HG03159 (cell line): ENCODE measurements at regions not wholly inside any gene's neighbourhood (a gene's known extent, or its start where the extent isn't known, plus 50 kb on each side); places are given as distances from the start of the nearest gene placed in this dataset.

Experiments used
- ATAC-seq: cut with Tn5 transposase; IDR thresholded peaks from one replicate; pipeline ENCODE4 v1.9.1; 2021; ENCODE audit warnings: mild to moderate bottlenecking, moderate library complexity; ENCODE audit not compliant: unreplicated experiment

DNA sequence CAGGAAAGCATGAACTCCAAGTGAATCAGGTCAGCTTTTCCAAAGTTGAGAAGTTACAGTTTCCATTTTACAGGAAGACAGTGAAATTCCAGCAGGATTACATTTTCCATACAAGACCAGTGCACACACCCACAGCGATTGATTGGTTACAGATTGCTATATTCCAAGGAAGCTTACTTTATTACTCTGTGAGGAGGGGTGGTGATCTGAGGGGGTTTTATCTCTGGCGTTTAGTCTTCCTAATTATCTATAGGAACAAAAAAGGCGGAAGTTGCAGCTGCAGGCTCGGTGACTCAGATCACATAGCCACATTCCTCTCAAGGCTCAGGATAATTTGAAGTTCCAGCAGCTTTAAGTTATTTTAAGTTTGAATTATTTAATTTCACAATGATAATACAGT is 450.4 kb upstream of the NMUR2 start:
- no peak for ATAC-seq

- no peak for ATAC-seq
These were observed 456.2 kb upstream of the NMUR2 start for GRCh38 chr5:152861231-152861630.

DNA sequence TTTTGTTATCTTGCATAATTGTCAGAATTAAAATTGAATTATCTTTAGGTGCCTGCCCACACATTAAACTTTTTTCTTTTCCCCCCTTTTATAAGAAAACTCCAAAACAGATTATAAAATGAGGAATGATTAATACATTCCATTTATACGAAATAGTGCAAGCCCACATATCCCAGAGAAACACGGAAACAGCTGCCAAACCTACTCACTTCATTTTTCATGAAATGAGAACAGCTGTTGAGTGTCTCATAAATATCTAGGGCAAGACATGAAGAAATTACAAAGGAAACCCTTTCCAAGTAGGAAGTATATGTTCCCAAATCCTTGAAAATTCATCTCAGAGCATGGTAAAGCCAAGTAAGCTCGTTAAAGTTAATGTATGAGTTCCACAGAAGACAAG is 459.4 kb upstream of the NMUR2 start:
- ATAC-seq, result no peak

GRCh38 chr5:152864991-152865390 is 459.9 kb upstream of the NMUR2 start:
- ATAC-seq, result no peak

GRCh38 chr5:152869971-152870370 is 464.9 kb upstream of the NMUR2 start:
- no peak for ATAC-seq

GRCh38 chr5:152882621-152883020 is 477.5 kb upstream of the NMUR2 start:
- ATAC-seq, result no peak

DNA sequence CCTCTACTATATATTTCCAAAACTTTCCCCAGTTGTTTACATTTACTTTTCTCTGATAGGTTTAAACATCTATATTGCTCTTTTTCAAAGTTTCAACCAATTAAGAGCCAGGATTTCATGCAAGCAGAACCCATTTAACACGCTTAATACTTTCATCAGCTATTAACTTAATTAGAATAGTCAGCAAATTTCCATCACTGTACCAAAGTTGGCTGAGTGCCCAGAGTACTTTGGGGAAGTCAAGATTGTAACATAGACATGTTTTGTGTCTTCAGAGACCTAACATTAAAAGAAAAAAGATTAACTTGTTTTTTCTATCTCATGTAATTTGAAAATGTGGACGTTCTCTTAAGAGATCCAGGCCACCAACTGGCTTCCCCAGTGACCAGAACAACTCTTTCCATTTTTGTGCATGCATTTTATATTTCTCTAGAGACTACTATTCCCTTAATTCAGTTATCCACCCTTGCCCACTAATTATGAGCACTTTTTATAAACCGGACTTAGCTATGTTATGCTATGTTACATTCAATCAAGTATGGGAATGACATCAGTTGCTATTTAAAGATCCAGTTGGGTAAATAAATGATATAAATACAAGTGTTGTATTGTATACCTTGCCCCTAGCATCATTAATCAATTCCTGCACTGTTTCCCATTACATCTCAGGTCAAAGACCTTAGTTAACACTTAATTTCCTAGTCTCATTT is 478.1 kb upstream of the NMUR2 start:
- no peak for ATAC-seq

DNA sequence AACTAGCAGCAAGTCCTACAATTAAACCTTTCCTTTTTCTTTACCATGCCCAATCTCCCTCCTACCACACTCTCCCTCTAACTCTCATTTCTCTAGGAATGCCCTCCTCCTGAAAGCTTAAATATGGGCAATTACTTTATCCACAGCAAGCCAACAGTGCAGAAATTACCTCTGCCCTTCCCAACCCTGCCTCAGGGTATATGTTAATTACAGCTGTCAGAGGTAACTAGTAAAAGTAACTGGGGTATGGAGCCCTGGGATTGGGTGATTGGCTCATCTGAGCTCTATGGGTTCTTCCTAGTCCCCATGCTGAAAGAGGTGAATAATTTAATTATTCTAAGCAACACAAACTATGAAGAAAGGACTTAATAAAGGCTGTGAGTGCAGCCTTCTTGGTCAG is 478.9 kb upstream of the NMUR2 start:
- no peak for ATAC-seq

DNA sequence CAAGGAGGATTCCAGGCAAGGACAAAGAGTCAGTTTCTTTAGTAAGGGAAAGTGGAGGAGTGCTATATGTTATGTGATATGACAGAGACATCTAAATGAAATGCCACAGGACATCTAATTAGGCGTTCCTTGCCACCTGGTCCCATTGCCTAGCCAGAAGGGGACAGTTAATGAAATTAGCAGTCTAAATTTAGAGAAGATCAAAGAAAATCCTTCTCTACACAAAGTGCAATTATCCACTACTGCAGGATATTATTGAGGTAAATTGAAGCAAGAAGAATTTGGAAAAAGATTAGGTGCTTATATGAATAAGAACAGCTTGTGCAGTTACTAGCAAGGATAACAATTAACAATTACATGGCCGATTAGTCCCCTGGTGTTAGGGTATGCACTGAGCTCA is 495.3 kb upstream of the NMUR2 start:
- ATAC-seq, result no peak

DNA sequence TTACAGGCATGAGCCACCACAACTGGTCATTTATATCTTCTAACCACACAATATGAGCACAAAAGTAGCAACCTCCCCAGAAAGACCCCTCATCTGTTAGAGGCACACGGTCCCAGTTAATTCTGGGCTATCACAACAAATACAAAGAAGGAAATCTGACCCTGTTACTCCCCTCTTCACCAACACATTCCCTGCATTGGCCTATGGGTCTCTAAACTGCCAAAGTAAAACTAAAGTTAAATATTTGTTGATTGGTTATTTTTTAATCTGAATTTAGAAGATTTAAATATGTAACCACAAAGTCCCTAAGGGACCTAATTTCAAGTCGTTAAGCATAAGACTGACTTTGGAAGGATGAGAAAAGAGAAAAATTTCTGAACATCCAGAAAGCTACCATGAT is 496.7 kb upstream of the NMUR2 start:
- ATAC-seq, result no peak

DNA sequence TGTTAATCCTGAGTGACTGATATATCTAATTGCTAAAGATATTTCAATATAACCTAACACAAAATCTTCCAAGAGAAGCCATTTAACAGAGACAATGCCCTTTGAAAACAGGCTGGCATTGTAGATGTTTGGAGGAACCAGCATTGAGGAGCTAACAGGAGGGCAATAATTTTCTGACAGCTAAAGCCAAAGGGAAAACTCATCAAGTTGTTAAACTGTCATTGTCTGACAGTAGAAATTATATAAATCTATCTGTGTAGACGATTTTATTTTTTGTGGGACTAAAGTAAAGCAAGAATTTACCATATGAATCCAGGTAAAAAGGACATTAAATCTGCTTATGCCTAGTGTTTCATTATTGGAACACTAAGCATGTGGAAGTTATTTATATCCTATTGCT is 500.2 kb upstream of the NMUR2 start:
- no peak for ATAC-seq

DNA sequence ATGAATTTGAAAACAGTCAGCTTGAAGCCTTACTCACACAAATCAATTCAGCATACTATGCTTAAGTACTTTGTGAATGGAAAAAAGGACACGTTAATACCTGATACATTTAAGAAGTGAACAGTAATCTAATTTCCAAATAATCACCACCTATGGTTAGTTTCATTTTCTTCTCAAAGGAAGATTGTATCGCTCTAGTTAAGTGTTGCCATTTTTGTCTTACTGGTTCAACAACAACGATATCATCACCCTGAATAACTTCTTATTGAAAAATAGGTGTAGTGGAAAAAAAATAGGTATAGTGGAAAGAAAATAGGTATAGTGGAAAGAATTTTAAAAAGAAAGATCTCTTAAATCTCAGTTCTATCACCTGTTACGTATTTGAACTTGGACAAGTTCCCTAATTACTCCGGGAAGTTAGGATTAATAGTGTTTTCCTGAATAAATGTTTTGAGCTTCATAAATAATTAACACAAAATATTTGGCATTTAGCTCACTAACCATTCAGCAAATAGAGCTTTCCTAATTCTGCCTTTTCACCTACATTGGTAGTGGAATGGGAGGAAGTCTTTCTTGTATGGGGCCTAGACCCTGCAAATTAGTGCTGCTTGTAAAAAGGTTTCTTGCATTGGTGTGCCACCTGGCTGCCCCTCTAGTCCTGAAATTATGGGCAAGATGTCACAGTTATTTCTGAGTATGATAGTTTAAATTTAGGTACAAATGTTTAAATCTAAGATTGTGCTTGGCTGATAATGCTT is 502.6 kb upstream of the NMUR2 start:
- ATAC-seq, result no peak

- no peak for ATAC-seq
These were observed 507.8 kb upstream of the NMUR2 start for GRCh38 chr5:152912924-152913323.

- no peak for ATAC-seq
These were observed 527.5 kb upstream of the NMUR2 start for GRCh38 chr5:152932621-152933020.

DNA sequence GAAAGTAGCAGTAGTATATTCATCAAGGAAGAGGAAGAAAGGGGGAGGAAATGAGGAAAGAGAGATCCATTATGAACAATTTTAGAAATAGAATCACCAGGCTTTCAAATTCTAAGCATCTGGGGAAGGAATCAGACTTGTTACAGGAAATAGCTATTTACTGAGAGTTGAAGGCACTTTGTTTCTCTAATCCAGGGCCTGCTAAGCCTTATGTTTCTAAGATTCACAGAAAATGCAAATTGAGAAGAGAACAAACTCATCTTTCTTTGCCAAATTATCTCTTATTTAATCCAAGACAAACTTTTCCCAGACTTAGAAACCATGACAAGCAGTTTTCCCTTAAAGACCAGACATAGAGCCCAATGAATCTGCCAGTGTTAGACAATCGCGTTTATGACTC is 528.0 kb upstream of the NMUR2 start:
- ATAC-seq, result no peak

GRCh38 chr5:152938630-152939029 is 533.6 kb upstream of the NMUR2 start:
- no peak for ATAC-seq

DNA sequence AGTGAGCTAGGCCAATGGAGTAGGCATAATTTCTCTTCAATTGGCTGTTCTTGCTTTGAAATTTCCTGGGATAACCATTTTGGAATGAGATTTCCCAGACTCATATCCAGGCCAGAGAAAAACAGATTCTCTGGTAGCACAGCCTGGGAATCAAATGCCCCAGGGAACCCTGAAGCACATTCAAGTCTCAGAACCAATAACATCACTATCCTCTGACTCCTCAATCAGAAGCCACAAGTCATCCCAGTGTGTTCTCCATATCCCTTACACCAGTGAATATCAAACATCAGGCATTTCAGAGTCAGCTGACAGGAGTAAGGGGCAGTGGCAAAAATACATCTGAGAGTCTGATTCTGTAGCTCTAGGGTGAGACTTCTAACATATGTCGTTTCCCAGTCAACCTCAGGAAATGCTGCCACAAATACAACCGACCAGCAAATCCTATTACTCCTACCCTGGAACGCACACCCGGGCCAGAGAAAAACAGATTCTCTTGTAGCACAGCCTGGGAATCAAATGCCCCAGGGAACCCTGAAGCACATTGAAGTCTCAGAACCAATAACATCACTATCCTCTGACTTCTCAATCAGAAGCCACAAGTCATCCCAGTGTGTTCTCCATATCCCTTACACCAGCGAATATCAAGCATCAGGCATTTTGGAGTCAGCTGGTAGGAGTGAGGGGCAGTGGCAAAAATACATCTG is 537.7 kb upstream of the NMUR2 start:
- ATAC-seq, result no peak

DNA sequence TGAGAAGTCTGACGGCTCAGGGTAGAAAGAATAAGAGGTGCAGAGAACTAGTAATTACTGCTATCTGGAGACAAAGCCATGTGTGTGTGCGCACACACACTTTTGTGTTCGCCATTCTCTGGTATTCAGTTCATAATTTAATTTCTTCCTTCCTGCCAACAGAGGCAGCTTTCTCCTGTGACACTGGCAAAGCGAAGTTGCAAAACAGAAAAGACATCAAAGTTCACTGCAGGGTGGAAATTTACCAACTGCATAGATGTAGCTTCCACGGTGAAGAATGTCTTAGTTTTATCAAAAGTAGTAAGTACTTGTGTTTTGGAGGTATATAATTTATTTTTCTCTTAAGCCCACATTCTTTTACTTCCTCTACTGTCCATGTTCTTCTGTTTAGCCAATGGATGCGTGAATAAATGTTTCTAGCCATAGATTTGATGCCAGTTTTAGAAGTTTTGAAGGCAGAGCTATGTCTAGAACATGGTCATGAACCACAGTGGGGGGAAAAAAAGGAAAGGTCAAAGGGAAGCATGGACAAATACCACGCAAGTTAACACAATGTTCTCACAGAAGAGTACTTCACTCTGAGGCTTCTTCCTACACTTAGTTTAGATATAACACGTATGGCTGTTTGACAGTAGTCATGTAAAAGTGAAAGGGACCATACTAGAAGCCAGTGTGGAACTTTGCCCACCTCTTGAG is 536.5 kb upstream of the GRIA1 start:
- ATAC-seq, result no peak

DNA sequence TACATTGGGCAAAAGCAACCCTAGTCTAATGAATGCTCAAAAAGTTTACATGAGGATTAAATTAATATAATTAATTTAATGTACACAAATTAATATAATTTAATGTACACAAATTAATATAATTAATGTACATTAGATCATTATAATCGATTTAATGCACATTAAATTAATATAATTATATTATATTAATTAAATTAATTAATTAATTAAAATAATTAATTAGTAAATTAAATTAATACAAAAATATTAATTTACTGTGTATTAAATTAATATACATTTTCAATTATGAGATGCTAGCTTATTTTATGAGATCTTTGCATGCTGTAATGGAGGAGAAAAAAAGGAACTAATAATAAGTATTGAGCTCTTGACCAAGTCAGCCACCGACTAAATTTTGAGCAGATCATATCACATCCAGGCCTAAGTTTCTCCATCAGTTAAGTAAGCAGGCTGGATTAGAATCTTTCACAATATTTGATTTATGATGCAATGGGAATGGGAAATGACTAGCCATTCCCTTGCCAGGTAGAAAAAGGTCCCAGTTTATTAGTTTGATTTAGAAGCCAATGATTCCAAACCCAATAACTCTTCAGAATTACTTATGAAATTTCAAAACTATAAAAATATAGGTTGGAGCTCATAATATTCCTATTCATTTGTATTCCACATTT is 533.4 kb upstream of the GRIA1 start:
- ATAC-seq, result no peak

GRCh38 chr5:152978141-152978835 is 512.2 kb upstream of the GRIA1 start:
- ATAC-seq, result no peak
